MM.1S (cell line): ENCODE measurements at regions not wholly inside any gene's neighbourhood (a gene's known extent, or its start where the extent isn't known, plus 50 kb on each side); places are given as distances from the start of the nearest gene placed in this dataset.

Experiments
- DNase-seq: peaks from one replicate; pipeline ENCODE4 v3.0.0-alpha.2; 2015
- H2AFZ ChIP-seq: fragments of 300-600 bp; sonication (generic); 2 replicates; pipeline ENCODE4 v1.6.0; 2016; ENCODE audit warnings: antibody characterized with exemption, low read length
- H3F3A ChIP-seq: fragments of 300-600 bp; sonication (generic); 2 replicates; pipeline ENCODE4 v1.6.1; 2016; ENCODE audit warnings: mild to moderate bottlenecking, antibody characterized with exemption, low read length, moderate library complexity, mixed read lengths; ENCODE audit not compliant: insufficient read depth
- H3K27ac ChIP-seq: fragments of 300-600 bp; sonication (generic); 2 replicates; pipeline ENCODE4 v1.5.1; 2016; ENCODE audit warnings: mild to moderate bottlenecking, low read length
- H3K27me3 ChIP-seq: fragments of 300-600 bp; sonication (generic); replicated peaks from 2 replicates; pipeline ENCODE4 v1.6.0; 2016; ENCODE audit warnings: low read length; ENCODE audit not compliant: insufficient read depth
- H3K36me3 ChIP-seq: fragments of 300-600 bp; sonication (generic); replicated peaks from 2 replicates; pipeline ENCODE4 v1.6.1; 2016; ENCODE audit warnings: mild to moderate bottlenecking, low read length, mixed read lengths; ENCODE audit not compliant: insufficient read depth
- H3K4me1 ChIP-seq: fragments of 300-600 bp; sonication (generic); 2 replicates; pipeline ENCODE4 v1.6.1; 2016; ENCODE audit warnings: low read length, mixed read lengths
- H3K4me2 ChIP-seq: fragments of 300-600 bp; sonication (generic); 2 replicates; pipeline ENCODE4 v1.6.0; 2016; ENCODE audit warnings: low read depth, low read length
- H3K4me3 ChIP-seq: fragments of 300-600 bp; sonication (generic); 2 replicates; pipeline ENCODE4 v1.5.1; 2016; ENCODE audit warnings: low read length, mixed read lengths
- H3K79me2 ChIP-seq: fragments of 300-600 bp; sonication (generic); 2 replicates; pipeline ENCODE4 v1.6.1; 2016; ENCODE audit warnings: mixed run types, low read length, mixed read lengths
- H3K9ac ChIP-seq: fragments of 300-600 bp; sonication (generic); 2 replicates; pipeline ENCODE4 v1.6.1; 2016; ENCODE audit warnings: low read length, mixed read lengths
- H3K9me2 ChIP-seq: fragments of 300-600 bp; sonication (generic); replicated peaks from 2 replicates; pipeline ENCODE4 v1.6.1; 2016; ENCODE audit warnings: mild to moderate bottlenecking, low read length, mixed read lengths; ENCODE audit not compliant: insufficient read depth
- H3K9me3 ChIP-seq: fragments of 300-600 bp; sonication (generic); replicated peaks from 2 replicates; pipeline ENCODE4 v1.6.1; 2016; ENCODE audit warnings: mild to moderate bottlenecking, low read length, mixed read lengths; ENCODE audit not compliant: insufficient read depth
- H4K20me1 ChIP-seq: fragments of 300-600 bp; sonication (generic); 2 replicates; pipeline ENCODE4 v1.6.1; 2016; ENCODE audit warnings: mild to moderate bottlenecking, low read length, moderate library complexity, mixed read lengths; ENCODE audit not compliant: insufficient read depth
- CTCF ChIP-seq: fragments of 300-600 bp; sonication (generic); IDR thresholded peaks from 2 replicates; pipeline ENCODE4 v1.5.1; 2016; ENCODE audit warnings: antibody characterized with exemption, low read length, mixed read lengths
- EZH2 ChIP-seq: fragments of 300-600 bp; sonication (generic); optimal IDR thresholded peaks from 2 replicates; pipeline ENCODE3; 2017; ENCODE audit warnings: low read depth, mild to moderate bottlenecking, antibody characterized with exemption, low read length, mixed read lengths
- EZH2phosphoT487 ChIP-seq: fragments of 300-600 bp; sonication (generic); IDR thresholded peaks from 2 replicates; pipeline ENCODE4 v1.6.1; 2018; ENCODE audit warnings: antibody characterized with exemption, low read length

- Histone ChIP-seq H3K79me2 (no peaks in the 10 kb centered on the region), H4K20me1 (no peaks in the 10 kb centered on the region), H3K27ac (no peak overlapping the region), H3K9ac (no peak overlapping the region), H3K27me3 (peaks cover 30% of the 10 kb centered on the region), H3K4me3 (no peak overlapping the region), H2AFZ (no peak overlapping the region), H3K36me3 (no peaks in the 10 kb centered on the region), H3K4me2 (no peak overlapping the region), H3K9me2 (no peaks in the 10 kb centered on the region), H3K9me3 (no peaks in the 10 kb centered on the region), H3F3A (no peaks in the 10 kb centered on the region), H3K4me1 (no peaks in the 10 kb centered on the region)
- TF ChIP-seq CTCF (no peak), EZH2phosphoT487 (no peak), EZH2 (no peak)
- DNase-seq: no peak
These were observed 180.0 kb downstream of the BANP start for GRCh38 chr16:88131256-88131655.

GRCh38 chr16:88131966-88132365 is 180.7 kb downstream of the BANP start:
- no peaks in the 10 kb centered on the region for H3F3A ChIP-seq
- TF ChIP-seq CTCF (no peak), EZH2phosphoT487 (no peak), EZH2 (no peak)
- no peaks in the 10 kb centered on the region for H4K20me1 ChIP-seq
- no peak overlapping the region for H3K4me2 ChIP-seq
- H2AFZ ChIP-seq: no peak overlapping the region
- no peaks in the 10 kb centered on the region for H3K9me2 ChIP-seq
- no peak overlapping the region for H3K9ac ChIP-seq
- H3K27ac ChIP-seq: no peak overlapping the region
- no peaks in the 10 kb centered on the region for H3K4me1 ChIP-seq
- no peak overlapping the region for H3K4me3 ChIP-seq
- no peaks in the 10 kb centered on the region for H3K79me2 ChIP-seq
- H3K27me3 ChIP-seq: peaks cover 30% of the 10 kb centered on the region
- no peak for DNase-seq
- H3K36me3 ChIP-seq: no peaks in the 10 kb centered on the region
- H3K9me3 ChIP-seq: no peaks in the 10 kb centered on the region

GRCh38 chr16:88132836-88133506 is 181.7 kb downstream of the BANP start:
- no peak overlapping the region for H2AFZ ChIP-seq
- H3K79me2 ChIP-seq: no peaks in the 10 kb centered on the region
- no peak for DNase-seq
- no peak overlapping the region for H3K9ac ChIP-seq
- no peaks in the 10 kb centered on the region for H4K20me1 ChIP-seq
- no peak overlapping the region for H3K4me2 ChIP-seq
- no peaks in the 10 kb centered on the region for H3K9me3 ChIP-seq
- no peaks in the 10 kb centered on the region for H3K36me3 ChIP-seq
- no peaks in the 10 kb centered on the region for H3F3A ChIP-seq
- no peak for TF ChIP-seq CTCF
- no peak for TF ChIP-seq EZH2phosphoT487
- TF ChIP-seq EZH2: no peak
- H3K9me2 ChIP-seq: no peaks in the 10 kb centered on the region
- no peaks in the 10 kb centered on the region for H3K4me1 ChIP-seq
- H3K27me3 ChIP-seq: peaks cover 30% of the 10 kb centered on the region
- H3K27ac ChIP-seq: no peak overlapping the region
- H3K4me3 ChIP-seq: no peak overlapping the region
